ENCODE measurements at regions not wholly inside any gene's neighbourhood (a gene's known extent, or its start where the extent isn't known, plus 50 kb on each side); places are given as distances from the start of the nearest gene placed in this dataset.

GRCh38 chr15:35854316-35854715 is 308.4 kb upstream of the DPH6 start:
- Histone ChIP-seq H3K36me3 (ENCODE audit: control insufficient read depth, low read length) (no peaks in the 10 kb centered on the region), H3F3A (ENCODE audit: control insufficient read depth, insufficient read depth) (no peaks in the 10 kb centered on the region), H3K27ac (ENCODE audit: low read depth, low read length) (no peak overlapping the region), H3K9me2 (replicated peaks; ENCODE audit: control insufficient read depth, low read length) (no peaks in the 10 kb centered on the region), H3K4me1 (ENCODE audit: control insufficient read depth, low read length) (no peaks in the 10 kb centered on the region), H3K27me3 (ENCODE audit: control insufficient read depth, low read length) (no peaks in the 10 kb centered on the region), H3K4me2 (ENCODE audit: low read length) (no peak overlapping the region), H3K4me3 (ENCODE audit: low read length) (no peak overlapping the region), H3K9me3 (ENCODE audit: control insufficient read depth, insufficient read depth, low read length) (no peaks in the 10 kb centered on the region), H4K20me1 (ENCODE audit: control insufficient read depth, insufficient read depth, low read depth, low read length) (no peaks in the 10 kb centered on the region), H3K79me2 (ENCODE audit: control insufficient read depth, low read length) (no peaks in the 10 kb centered on the region)
- no peak for TF ChIP-seq EZH2phosphoT487 (IDR thresholded peaks at IDR 0.05; ENCODE audit: borderline replicate concordance, low read length)
- TF ChIP-seq CTCF (IDR thresholded peaks at IDR 0.05; ENCODE audit: low read depth, low read length, poor library complexity, severe bottlenecking): no peak

- no peak overlapping the region for H3K4me3 ChIP-seq (ENCODE audit: low read length)
- no peaks in the 10 kb centered on the region for H3K4me1 ChIP-seq (ENCODE audit: control insufficient read depth, low read length)
- no peaks in the 10 kb centered on the region for H3K9me2 ChIP-seq (replicated peaks; ENCODE audit: control insufficient read depth, low read length)
- H3K4me2 ChIP-seq (ENCODE audit: low read length): no peak overlapping the region
- H3F3A ChIP-seq (ENCODE audit: control insufficient read depth, insufficient read depth): no peaks in the 10 kb centered on the region
- no peaks in the 10 kb centered on the region for H3K36me3 ChIP-seq (ENCODE audit: control insufficient read depth, low read length)
- no peak overlapping the region for H3K27ac ChIP-seq (ENCODE audit: low read depth, low read length)
- H3K79me2 ChIP-seq (ENCODE audit: control insufficient read depth, low read length): no peaks in the 10 kb centered on the region
- TF ChIP-seq EZH2phosphoT487 (IDR thresholded peaks at IDR 0.05; ENCODE audit: borderline replicate concordance, low read length) (no peak), CTCF (IDR thresholded peaks at IDR 0.05; ENCODE audit: low read depth, low read length, poor library complexity, severe bottlenecking) (no peak)
- no peaks in the 10 kb centered on the region for H3K9me3 ChIP-seq (ENCODE audit: control insufficient read depth, insufficient read depth, low read length)
- H3K27me3 ChIP-seq (ENCODE audit: control insufficient read depth, low read length): no peaks in the 10 kb centered on the region
- H4K20me1 ChIP-seq (ENCODE audit: control insufficient read depth, insufficient read depth, low read depth, low read length): no peaks in the 10 kb centered on the region
Measured at GRCh38 chr15:35857567-35858226, 311.7 kb upstream of the DPH6 start.

GRCh38 chr15:35858707-35859106 is 312.7 kb upstream of the DPH6 start:
- no peaks in the 10 kb centered on the region for H4K20me1 ChIP-seq (ENCODE audit: control insufficient read depth, insufficient read depth, low read depth, low read length)
- no peaks in the 10 kb centered on the region for H3K4me1 ChIP-seq (ENCODE audit: control insufficient read depth, low read length)
- no peaks in the 10 kb centered on the region for H3K36me3 ChIP-seq (ENCODE audit: control insufficient read depth, low read length)
- no peak overlapping the region for H3K27ac ChIP-seq (ENCODE audit: low read depth, low read length)
- no peaks in the 10 kb centered on the region for H3K9me2 ChIP-seq (replicated peaks; ENCODE audit: control insufficient read depth, low read length)
- H3K27me3 ChIP-seq (ENCODE audit: control insufficient read depth, low read length): no peaks in the 10 kb centered on the region
- no peaks in the 10 kb centered on the region for H3K9me3 ChIP-seq (ENCODE audit: control insufficient read depth, insufficient read depth, low read length)
- H3K79me2 ChIP-seq (ENCODE audit: control insufficient read depth, low read length): no peaks in the 10 kb centered on the region
- TF ChIP-seq CTCF (IDR thresholded peaks at IDR 0.05; ENCODE audit: low read depth, low read length, poor library complexity, severe bottlenecking) (no peak), EZH2phosphoT487 (IDR thresholded peaks at IDR 0.05; ENCODE audit: borderline replicate concordance, low read length) (no peak)
- H3K4me2 ChIP-seq (ENCODE audit: low read length): no peak overlapping the region
- no peaks in the 10 kb centered on the region for H3F3A ChIP-seq (ENCODE audit: control insufficient read depth, insufficient read depth)
- H3K4me3 ChIP-seq (ENCODE audit: low read length): no peak overlapping the region
